ENCODE measurements at regions not wholly inside any gene's neighbourhood (a gene's known extent, or its start where the extent isn't known, plus 50 kb on each side); places are given as distances from the start of the nearest gene placed in this dataset.

DNA sequence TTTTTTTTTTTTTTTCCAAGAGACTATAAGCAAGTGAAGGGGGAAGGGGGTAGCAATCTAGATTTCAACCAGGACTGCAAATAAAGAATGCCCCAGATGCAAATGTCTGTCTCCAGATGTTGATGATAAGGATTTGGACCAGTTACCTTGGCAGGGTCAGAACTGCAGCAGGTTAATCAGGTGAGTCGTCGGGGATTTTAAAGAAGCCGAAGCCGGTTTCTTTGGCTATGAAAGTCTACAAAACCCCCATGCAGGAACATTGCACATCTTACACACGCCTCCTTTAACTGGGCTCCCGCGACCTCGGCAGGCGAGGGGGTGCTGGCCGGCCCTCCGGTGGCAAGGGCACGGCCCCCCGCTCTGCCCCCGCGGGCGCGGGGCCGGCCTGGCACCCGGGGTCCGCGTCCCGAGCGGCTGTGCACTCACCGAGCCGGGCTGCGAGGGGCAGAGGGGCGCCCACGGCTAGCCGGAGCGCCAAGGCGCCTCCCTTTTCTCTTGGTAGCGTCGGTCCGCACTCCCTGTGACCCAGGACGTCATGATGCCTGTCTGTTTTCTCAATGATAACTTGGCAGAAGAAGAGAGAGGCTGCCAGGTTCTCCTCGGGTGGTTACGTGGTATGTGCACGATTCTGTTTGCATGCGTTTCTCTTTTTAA is 366.3 kb upstream of the ESRRG start:
- peak; percentile 65 for DNase-seq

DNA sequence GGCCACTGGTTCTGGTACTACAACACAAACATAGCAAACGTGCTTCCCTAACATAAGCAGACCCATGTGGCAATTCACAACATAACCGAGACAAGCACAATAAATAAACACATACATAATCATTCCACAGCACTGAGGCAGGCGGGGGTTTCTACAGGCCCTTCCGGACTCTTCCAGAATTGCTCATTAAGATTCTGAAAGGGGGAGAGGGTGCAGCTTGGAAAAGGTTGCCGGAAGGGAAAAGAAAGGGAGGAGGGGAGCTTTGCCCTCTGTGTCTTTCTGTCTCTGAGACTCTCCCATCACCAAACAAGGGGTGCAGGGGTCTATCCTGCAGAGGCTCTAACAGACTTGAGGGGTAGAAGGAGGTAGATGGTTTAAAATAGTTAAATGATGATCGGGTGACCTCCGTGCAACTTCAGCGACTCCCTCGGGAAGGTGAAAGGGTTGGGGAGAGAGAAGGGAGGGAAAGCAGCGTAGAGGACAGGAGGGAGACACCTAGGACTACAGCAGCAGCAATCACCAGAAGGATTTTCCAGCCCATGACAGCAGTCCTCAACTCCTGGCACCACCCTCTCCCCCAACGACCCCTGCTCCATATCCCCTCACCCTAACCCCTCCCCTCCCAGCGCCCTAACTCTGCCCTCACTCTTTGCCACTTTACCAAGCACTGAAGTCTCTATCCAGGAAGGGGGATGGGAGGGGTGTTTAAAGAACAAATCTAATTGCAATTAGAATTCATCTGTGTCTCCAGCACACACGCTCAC is 365.5 kb upstream of the ESRRG start:
- no peak for DNase-seq

DNA sequence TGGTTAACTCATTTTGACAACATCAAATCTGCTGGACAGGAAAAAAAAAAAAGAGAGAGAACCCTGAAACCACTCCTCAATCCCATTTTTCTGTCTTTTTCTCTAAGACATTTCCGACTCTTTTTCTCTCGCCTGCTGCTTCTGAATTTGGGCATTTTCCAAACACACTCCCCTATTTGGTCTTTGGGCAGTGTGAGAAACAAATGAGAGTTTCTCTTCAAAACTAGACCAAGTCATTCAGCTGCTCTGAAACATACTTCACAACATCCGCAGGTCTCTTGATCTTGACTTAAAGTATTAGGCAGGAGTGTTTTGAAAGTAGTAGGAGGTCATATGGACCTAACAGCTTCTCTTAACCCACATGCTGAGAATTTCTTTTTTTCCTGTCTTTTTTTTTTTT is 364.8 kb upstream of the ESRRG start:
- no peak for DNase-seq

DNA sequence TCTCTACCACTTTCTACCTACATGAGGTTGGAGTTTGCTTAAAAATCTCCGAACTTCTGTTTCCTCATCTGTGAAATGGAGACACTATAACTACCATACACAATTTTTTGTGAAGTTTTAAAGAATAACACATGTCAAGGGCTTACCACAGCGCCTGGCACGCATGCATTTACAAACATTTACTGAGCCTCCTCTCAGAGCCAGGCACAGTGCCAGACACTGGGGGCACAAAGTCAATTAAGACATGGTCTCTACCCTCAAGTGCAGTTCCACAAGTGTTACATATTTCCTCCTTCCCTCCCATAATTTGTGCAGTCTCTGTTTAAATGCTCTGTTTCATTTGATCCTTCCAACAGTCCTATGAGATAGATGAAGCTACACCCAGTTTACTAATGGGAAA is 356.4 kb upstream of the ESRRG start:
- no peak for DNase-seq

DNA sequence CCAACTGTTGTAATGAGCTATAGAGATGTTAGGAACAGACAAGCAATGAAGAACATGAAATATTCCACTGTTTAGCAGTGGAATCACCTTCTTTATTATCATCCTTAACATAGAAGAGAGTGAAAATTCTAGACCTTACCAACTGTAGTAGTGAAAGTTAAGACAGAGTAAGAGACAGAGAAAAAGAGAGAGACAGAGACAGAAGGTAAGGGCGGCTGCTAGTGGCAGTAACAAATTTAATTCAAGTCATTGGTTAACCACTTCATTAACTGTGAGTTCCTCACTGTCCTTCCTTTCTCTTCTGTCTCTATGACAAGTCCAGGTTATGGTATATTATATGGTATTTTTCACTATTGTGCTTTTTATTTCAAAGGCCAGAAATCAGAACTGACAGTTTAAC is 355.7 kb upstream of the ESRRG start:
- DNase-seq, result no peak

DNA sequence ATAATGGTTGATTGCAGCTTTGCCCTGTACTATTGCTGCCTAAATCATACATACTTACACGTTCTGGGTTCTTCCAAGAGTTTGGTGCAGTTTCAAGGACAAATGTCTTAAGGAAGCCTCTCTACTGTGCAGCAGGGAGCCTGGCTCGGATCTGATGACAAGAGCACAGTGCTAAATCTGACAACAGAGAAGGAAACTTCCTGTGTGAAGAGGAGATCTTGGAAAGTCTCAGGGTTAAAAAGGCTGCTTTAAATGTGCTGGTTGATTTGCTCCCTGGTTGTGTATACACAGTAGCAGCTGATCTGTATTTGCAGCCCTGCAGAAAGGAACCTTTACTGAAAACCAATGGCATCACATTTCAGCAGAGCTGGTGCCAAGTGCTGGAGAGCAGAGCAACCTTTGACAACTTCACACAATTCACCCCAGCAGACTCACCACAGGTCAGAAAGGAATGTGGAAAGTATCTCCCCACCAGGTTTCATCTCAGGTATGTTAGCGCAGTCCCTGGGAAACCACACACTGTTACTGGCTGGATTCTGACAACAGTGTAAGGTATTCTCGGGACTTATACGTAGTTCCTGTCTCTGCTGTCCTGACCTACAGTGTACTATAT is 355.0 kb upstream of the ESRRG start:
- DNase-seq, result peak; percentile 32

DNA sequence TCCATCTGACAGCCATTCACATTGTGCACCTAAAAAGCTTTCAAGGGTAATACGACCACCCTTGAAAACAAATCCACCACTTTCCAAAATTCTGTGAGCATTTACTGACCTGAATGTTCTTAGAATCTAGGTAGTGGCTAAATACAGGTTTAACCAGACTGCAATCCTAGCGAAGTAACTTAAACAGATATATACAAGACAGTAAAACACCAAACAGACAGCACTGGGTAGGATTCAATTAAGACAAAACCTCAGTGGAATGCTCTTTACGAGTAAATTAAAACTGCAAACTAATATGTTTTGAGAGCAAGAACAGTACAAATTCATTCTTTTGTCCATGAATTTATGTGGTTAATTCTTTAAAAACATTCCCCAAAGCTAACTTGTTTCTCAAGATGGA is 354.2 kb upstream of the ESRRG start:
- no peak for DNase-seq

DNA sequence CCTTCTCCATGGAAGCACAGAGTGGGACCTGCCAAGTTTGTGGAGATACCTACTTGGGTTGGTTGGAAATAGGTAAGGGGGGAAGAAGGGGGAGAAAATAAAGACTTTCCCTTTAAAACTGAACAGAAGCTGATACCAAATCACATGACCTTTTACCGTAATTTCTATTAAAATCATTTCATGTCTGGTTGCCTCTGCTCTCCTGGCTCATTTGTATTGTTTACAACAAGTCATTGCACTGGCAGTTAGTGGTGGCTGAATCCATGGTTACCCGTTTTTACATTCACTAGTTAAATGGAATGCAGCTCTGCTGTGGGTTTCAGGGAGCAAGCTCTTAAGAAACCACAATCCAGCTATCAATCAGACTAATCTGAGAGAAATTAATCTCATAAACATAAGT is 353.7 kb upstream of the ESRRG start:
- no peak for DNase-seq

DNA sequence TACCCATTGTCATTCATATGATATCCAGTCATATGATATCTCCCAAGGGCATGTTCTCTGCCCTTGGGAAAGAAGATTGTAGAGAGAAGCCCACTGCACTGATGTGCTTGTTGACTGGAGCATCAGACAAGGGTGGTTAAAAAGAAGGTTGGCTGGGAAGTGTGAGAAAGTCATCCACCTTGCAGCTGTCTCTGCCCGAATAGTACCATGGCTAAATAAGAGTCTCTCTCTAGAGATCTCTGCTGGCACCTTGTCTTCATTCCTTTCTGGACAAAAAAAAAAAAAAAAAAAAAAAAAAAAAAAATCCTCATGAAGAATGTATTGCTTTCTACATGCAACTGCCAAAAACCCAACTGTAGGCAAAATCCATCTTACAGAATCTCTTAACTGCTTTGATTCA is 349.7 kb upstream of the ESRRG start:
- no peak for DNase-seq

DNA sequence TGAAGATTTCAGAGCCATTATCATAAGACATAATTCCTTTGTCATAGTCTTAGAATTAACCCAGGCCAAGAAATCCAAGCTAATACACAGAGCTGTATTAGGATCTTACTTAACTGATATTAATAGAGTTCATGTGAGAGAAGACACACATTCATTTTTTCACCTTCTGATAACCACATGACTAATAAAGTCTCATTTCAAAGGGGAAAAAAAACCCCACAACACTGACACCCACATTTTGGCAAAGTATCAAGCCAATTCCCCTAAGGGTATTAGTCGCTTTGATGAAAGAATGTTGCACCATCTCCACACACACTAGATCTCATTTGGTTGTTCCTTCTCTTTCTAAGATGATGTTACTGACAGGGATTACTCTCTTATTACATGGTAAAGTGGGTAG is 344.4 kb upstream of the ESRRG start:
- no peak for DNase-seq

DNA sequence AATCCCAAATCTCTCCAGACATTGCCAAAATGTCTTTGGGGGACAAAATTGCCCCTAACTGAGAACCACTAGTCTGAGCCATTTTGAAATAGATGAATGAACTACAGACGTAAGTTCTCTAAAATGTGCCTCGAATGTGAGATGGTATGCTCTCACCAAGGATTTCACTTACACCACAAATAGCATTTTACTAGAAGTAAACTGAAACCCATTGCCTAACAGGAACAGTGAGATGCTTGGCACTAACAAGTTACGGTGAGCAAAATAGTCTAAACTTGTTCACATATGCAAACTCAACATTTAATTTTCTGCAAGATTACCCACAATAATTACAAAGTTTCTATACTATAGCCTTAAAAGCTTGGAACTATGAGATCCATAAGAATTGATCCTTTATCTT is 343.6 kb upstream of the ESRRG start:
- no peak for DNase-seq

DNA sequence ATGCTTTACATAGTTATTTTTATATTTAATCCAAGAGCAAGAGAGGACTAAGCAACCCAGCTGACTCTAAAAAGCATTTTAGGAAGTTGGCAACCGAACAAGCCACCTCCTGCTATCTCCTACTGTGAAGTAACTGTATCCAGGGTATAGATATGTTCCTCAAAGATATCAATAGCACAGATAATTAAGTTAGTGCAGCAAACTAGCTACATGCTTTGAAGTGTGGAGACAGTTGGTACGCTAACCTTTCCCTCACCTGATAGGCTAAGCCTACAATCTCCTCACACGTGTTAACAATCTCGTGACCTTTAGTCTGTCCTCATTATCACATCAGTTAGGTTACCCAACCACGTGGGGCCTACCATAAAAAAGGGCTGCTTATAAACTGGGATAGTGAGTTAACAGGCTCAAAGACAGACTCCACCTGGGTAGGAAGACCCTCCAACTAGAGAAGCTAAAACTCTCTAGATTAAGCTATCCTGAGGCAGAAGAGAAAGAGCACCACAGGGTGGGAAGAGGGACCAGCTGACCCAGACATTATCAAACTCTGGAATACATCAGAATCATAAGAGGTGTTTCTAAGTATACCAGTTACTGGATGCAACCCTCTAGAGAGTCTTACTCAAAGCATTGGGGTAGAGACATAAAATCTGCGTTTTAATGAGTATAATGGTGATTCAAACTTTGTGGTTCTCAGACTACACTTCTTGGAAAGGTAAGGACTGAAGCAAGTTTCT is 340.1 kb upstream of the ESRRG start:
- no peak for DNase-seq

DNA sequence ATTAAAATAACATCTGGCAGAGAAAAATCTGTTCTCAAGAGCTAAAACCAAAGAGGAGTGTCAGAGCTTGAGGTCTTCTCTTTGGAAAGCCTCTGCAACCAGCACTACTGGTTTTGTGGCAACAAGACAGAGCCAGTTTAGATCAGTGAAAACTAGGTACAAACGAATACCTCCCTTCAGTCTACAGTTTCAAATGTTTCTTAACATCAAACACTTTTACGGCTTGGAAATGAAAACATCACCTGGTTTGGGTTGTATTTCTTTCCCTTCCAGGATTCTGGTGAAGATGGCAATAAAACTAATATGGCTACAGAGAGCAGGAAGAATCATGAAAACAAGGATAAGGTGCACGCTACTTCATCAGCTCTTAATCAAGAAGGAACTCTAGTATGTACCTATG is 339.4 kb upstream of the ESRRG start:
- no peak for DNase-seq

DNA sequence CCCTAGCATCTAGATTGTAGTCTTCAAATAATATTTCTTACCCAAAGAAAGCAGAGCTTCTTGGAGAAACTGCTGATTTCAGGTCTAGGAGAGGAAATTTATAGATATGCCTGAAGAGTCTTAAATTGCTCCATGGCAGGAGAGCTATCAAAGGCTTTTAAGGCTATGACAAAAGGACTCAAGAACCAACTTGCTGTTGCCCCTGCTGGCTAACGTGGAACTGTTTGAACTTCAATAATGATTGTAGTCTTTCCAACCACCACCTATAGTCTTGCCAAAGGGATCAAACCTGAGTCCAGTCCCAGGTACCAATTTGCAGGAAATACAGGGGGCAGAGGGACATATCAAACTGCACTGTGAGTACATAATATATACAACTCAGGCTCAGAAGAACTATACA is 336.2 kb upstream of the ESRRG start:
- DNase-seq, result no peak

DNA sequence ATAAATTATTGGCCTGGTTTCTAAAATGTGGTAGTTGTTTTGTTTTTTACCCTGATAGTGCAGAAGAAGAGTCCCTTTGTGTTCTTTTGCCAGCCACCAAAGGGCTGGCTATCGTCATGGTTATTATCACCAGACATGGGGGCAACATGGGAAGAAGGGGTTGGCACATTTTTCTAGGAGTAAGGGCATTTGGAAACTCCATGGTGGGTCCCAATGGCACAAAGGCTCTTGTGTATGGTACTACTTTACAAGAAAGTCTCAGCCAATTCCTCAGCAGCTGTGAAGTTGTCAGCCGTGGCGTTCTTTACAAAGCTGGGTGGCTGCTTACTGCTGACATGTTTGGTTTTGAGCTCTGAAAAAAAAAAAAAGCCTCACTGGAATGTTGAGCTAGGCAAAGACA is 330.4 kb upstream of the ESRRG start:
- no peak for DNase-seq

DNA sequence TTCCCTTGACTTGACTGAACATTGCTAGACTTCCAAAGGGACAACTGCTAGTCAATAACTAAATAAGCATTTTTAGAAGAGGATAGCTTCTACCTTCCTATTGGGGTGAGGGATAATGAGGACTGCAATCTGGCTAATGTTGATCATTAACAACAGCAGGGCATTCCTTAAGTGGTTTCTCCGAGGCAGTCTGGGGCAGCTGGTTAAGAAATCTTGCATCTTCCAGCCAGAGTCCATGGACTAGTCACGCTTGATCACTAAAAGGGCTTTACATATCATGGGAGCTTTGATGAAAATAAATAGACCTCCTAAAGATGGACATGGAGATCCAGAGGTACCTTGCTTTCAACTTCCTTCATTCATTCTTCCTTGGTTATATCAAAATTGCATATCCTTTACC is 329.4 kb upstream of the ESRRG start:
- DNase-seq, result no peak

DNA sequence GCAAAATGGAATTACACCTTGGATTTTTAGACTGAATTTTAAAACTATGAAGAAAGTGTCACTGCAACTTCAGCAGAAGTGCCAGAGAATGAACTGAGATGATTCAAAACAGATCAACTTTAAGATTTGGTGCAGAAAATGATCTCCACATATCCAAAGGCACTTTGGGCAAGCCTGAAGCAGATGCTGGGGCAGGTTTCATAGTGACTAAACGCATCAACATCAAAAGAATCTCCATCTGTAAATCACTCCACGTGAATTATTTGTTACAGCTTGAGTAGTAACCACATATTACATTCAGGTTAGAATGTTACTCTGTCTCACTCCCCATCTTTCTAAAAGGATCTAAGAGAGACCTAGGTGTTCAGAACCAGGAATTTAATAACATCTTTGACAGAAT is 329.0 kb upstream of the ESRRG start:
- DNase-seq, result no peak

DNA sequence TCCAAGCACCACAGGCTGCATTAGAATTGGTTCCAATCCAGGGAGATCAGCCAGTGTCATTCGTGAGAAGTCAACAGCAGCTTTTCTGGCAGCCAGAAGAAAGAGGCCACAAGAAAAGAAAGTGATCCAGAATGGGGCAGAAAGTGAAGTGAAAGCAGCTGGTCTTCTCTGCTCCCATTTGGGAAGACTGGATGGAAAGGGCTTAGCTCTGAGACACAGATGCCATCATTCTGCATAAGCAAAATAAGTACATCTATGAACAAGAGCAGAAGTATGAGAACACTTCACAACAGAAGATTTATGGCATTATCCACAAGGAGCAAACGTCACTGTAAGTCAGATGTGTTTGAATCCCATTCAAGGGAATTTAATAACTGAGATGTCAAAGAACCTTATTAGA is 326.5 kb upstream of the ESRRG start:
- DNase-seq, result no peak

DNA sequence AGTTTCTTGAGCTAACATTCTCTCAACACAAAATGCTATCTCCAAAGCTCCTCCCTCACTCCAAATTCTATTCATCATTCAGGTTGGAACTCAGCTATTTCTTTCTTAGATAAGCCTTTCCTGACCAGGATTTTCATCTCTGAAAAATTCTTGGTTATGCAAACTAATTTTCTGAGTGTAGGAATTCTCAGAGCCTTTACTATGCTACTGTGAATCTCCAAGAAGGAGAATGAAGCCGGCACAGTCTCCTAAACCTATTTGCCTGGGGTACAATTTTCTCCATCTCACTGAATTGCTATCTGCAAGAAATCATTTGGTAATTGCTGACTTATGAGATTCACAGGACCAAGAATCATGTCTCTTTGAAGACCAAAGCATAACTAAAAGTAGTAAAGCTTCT is 325.9 kb upstream of the ESRRG start:
- no peak for DNase-seq

DNA sequence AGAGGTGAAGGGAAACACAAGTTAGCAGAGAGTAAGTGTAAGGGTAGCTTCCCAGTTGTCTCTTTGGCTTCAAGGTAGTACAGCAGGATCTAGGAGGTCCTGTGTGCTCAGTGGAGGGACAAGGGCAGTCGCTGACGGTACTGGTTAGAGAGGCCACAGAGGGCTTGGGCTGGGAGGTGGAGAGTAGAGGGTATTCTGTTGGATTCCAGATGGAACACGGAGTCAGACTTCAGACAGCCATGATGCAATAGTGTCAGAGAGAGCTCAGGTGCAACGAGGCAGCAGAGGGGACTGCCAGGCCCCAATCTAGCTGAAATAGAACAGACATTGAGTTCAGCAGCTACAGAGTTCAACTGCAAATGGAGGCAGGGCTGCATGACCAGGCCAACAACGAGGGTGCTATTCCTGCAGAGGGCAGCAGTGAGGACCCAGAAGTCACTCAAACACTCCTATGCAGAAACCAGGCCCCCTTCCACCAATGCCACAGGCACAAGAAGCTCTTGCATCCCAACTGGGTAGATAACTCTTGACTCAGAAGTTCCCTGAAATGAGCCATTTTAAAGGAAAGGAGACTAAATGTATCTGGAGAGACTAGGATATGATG is 325.0 kb upstream of the ESRRG start:
- no peak for DNase-seq

DNA sequence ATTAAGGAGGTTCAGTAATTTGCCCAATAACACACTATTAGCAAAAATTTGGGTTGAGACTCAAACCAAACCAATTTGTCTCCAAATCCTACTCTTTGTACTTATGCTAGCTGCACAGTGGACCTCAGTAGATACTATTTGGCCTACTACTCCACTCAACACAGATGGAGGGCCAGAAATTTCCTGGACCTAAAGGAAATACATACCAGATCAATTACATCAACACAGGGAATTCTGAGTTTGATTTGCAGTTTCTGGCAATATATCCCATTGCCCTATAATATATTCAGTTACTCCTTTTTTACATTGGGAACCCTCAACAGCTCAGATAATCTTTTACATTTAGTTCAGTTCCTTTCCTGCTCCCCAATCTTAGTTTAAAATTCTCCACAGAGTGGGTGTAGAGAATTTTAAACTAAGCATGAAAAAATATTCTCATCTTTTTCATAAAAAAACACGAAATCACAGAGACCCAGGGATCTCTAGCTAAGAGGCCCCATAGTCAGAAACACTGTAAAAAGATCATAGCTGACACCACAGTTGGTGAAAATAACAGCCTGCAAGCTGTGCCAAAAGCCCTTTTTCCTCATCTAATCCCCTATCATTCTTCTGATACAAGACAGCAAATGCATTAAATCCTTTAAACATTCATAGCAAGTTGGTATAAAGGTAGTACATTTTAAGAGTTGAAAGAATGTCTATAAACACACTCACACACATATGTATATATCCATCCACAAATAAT is 317.7 kb upstream of the ESRRG start:
- no peak for DNase-seq

DNA sequence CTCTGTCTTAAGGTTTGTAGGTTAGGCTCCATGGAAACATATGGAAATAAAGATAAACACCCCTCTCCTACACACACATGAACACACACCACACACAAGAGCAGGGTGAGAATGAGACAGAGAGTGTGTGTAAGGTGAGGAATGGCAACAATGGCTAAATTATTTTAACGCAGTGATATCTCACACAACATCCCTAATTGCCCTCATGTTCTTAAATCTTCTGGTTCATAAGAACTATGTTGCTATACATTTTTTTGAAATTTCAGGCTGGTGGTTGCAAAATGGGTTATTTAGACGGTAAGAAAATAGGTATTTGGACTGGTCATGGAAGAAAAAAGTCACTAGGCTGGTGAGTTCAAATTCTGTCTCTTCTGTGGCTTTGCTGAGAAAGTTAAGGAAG is 316.7 kb upstream of the ESRRG start:
- DNase-seq, result no peak
